ENCODE measurements at regions not wholly inside any gene's neighbourhood (a gene's known extent, or its start where the extent isn't known, plus 50 kb on each side); places are given as distances from the start of the nearest gene placed in this dataset.

DNA sequence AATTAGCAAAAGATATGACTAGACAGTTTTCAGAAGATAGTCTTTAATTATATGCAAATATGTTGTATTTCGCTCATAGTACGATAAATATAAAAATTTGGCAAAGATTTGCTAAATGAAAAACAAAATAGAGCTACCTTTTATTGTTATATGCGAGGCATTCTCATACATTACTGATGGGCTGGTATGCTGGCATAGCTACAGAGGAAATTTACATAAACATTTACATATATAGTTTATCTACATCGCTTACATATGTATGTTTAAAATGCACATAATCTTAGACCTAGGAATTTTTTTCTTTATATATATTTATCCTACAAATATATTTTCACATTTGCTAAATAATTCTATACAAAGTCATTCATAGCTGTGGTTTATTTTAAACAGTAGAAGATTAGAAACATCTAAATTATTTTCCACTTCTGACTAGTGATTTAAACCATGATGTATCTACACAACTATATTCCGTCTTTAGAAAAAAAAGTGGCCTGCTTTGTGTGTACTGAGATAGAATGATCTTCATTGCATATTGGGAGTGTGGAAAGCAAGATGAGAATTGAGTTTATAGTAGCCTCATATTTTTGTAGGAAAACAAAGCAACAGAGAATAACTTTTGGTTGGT is 1345.0 kb upstream of the SLC10A2 start:
- WGBS, 2 experiments (ENCODE audit: extremely low coverage in 1 of 2, insufficient coverage in 1 of 2, insufficient read length in 1 of 2, insufficient replicate concordance in 2 of 2, low coverage in 1 of 2, low lambda C conversion rate in 2 of 2, missing lambda C conversion rate in 1 of 2), result 94% methylated on average over 5 of the region's 5 CpGs; no CpG with 5 or more reads in 1 of the 2 experiments
- no peak for FAIRE-seq
- H3K23me2 ChIP-seq (ENCODE audit: low read depth, low read length), result no peaks in the 10 kb centered on the region; the same call in 1 of the 2 replicates
- TF ChIP-seq RNF2 (IDR thresholded peaks at IDR 0.05; ENCODE audit: borderline replicate concordance, low read depth, low read length, missing control alignments, poor library complexity, severe bottlenecking) (no peak), POU5F1 (IDR thresholded peaks at IDR 0.05; ENCODE audit: low read depth, low read length) (no peak), CBX8 (IDR thresholded peaks at IDR 0.05; ENCODE audit: borderline replicate concordance, low read depth, low read length) (no peak)

More for the DNA sequence above, 1345.0 kb upstream of the SLC10A2 start:
- Histone ChIP-seq H3K4me3 (ENCODE audit: extremely low read depth in 1 of 4, insufficient read depth in 2 of 4, low read depth in 3 of 4, low read length in 4 of 4) (no peak overlapping the region), H2BK20ac (ENCODE audit: low read length) (no peak overlapping the region), H2BK12ac (ENCODE audit: low read depth, low read length) (no peak overlapping the region), H4K8ac (ENCODE audit: extremely low read depth, insufficient read depth, low read length) (no peak overlapping the region), H3K56ac (replicated peaks; ENCODE audit: insufficient read length, low read depth, low read length) (no peak overlapping the region), H4K20me1 (replicated peaks in 1 of 2; ENCODE audit: control insufficient read depth in 1 of 2, insufficient read depth in 2 of 2, low read length in 2 of 2) (no peaks in the 10 kb centered on the region), H3K18ac (ENCODE audit: extremely low read depth, low read length) (no peak overlapping the region), H3K4ac (replicated peaks; ENCODE audit: insufficient read length, low read depth, low read length) (no peak overlapping the region), H2BK5ac (ENCODE audit: low read depth, low read length) (no peak overlapping the region), H3K79me2 (ENCODE audit: control insufficient read depth in 1 of 2, insufficient read depth in 2 of 2, low read length in 2 of 2) (no peaks in the 10 kb centered on the region), H3K14ac (ENCODE audit: insufficient read length) (no peak overlapping the region), H2AFZ (ENCODE audit: low read length) (no peak overlapping the region), H3K23ac (ENCODE audit: insufficient read length) (no peak overlapping the region), H3K79me1 (ENCODE audit: low read depth, low read length) (no peaks in the 10 kb centered on the region), H2AK5ac (ENCODE audit: low read depth, low read length) (no peak overlapping the region), H2BK120ac (replicated peaks; ENCODE audit: low read depth, low read length) (no peak overlapping the region), H3K9me3 (ENCODE audit: insufficient read depth in 2 of 2, low read depth in 1 of 2, low read length in 1 of 2) (no peaks in the 10 kb centered on the region), H4K5ac (ENCODE audit: insufficient read length, low read depth, low read length) (no peak overlapping the region), H2BK15ac (ENCODE audit: low read length) (no peak overlapping the region), H3K4me2 (ENCODE audit: insufficient read depth in 1 of 2, low read depth in 2 of 2, low read length in 2 of 2) (no peak overlapping the region), H3K9ac (replicated peaks in 1 of 4; ENCODE audit: extremely low read depth in 1 of 4, low read depth in 3 of 4, low read length in 3 of 4) (no peak overlapping the region), H3K27me3 (replicated peaks in 1 of 4; ENCODE audit: control insufficient read depth in 3 of 4, extremely low read depth in 1 of 4, insufficient read depth in 3 of 4, low read length in 3 of 4) (no peaks in the 10 kb centered on the region), H3K36me3 (ENCODE audit: control insufficient read depth in 2 of 4, insufficient read depth in 4 of 4, low read length in 3 of 4) (no peaks in the 10 kb centered on the region), H3K27ac (ENCODE audit: low read depth, low read length) (no peak overlapping the region), H3K4me1 (replicated peaks in 1 of 4; ENCODE audit: control insufficient read depth in 3 of 4, insufficient read depth in 4 of 4, low read length in 3 of 4) (no peaks in the 10 kb centered on the region), H4K91ac (replicated peaks; ENCODE audit: insufficient read length, low read length) (no peak overlapping the region)
- DNase-seq (ENCODE audit: low read depth in 1 of 2, low spot score in 2 of 2), result no peak
- ChIA-PET CTCF (ENCODE audit: partially characterized antibody) (interaction anchor here (1.2 kb wide), 1 partner anchor 37 kb away, joined by 3 read pairs; no protein-coding TSS in a partner anchor), POLR2A (ENCODE audit: partially characterized antibody) (no interaction called here)
